Cardiac fibroblast (primary cell): ENCODE measurements at regions not wholly inside any gene's neighbourhood (a gene's known extent, or its start where the extent isn't known, plus 50 kb on each side); places are given as distances from the start of the nearest gene placed in this dataset.
"Not testable (repeated sequence)": the region's sequence is repeated elsewhere in the genome, so short reads cannot be mapped to it uniquely, and the experiment has no call there.

ENCODE experiments used
- DNase-seq, 2 donors: peaks; one replicate each; pipeline versions ENCODE4 v3.0.0 to v3.0.0-alpha.2; 2010; ENCODE audit warnings: low read depth in 2 of 2
- H3K4me3 ChIP-seq, 2 donors: replicated peaks in 1 of 2; 1 replicate in 1 of 2; 2 replicates in 1 of 2; pipeline ENCODE4 v1.5.1; 2011; ENCODE audit warnings: low read depth in 2 of 2, low read length in 2 of 2, mild to moderate bottlenecking in 2 of 2, moderate library complexity in 1 of 2
- CTCF ChIP-seq: IDR thresholded peaks from one replicate; pipeline ENCODE4 v1.5.1; 2011; ENCODE audit warnings: low read depth, mild to moderate bottlenecking, low read length, inconsistent platforms

GRCh38 chr5:125075567-125075966 lies 329.1 kb upstream of the ZNF608 start:
- DNase-seq: no peak
- TF ChIP-seq CTCF: no peak
- no peak overlapping the region for H3K4me3 ChIP-seq

GRCh38 chr5:125079028-125079427 lies 332.6 kb upstream of the ZNF608 start:
- not testable (repeated sequence) for H3K4me3 ChIP-seq

DNA sequence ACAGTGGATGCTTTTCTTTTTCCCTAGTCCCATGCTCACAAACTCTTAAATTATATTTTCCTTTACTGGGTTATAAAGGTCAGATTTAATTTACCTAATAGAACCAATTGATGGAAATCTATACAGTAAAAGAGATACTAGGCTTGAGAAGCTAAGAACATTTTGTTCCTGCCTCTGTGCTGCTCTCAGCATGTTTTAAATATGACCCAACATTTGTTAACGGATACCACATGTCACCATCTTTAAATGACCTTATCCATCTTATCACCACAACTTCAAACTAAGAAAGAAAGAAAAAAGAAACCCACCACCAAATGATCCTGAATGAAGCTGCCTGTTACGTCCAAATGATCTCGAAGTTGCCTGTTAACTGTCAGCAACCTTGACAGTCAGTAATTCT lies 334.7 kb upstream of the ZNF608 start:
- TF ChIP-seq CTCF: no peak
- H3K4me3 ChIP-seq: no peak overlapping the region
- DNase-seq: no peak

More at GRCh38 chr5:125079028-125079427, 332.6 kb upstream of the ZNF608 start:
- not testable (repeated sequence) for DNase-seq

DNA sequence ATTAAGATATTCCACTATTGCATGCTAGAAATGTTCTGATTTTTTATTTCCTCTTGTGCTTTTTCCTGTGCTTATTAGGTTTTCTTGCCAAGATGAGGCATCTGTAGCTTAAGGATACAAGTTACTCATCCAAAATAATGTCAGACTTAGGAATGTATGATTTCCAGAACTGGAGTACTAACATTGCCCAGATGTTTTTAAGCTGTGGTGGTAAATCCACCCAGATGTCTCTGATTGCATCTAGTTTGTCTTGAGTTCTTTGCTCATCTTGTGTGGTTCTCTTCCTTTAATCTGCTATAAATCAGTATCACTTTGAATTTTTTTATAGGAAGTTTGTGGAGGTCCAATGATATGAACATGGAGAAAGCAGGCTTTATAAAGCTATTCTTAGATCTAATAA lies 337.5 kb upstream of the ZNF608 start:
- no peak for TF ChIP-seq CTCF
- H3K4me3 ChIP-seq: no peak overlapping the region
- peak; percentile 81 to 92 for DNase-seq

- DNase-seq: no peak
- no peak for TF ChIP-seq CTCF
These were observed 339.5 kb upstream of the ZNF608 start for GRCh38 chr5:125085797-125086505.

GRCh38 chr5:125088522-125089105 lies 342.2 kb upstream of the ZNF608 start:
- TF ChIP-seq CTCF: no peak

More at GRCh38 chr5:125085797-125086505, 339.5 kb upstream of the ZNF608 start:
- no peak overlapping the region for H3K4me3 ChIP-seq

GRCh38 chr5:125092138-125092537 lies 345.7 kb upstream of the ZNF608 start:
- DNase-seq, H3K4me3 ChIP-seq: not testable (repeated sequence)

More at GRCh38 chr5:125088522-125089105, 342.2 kb upstream of the ZNF608 start:
- H3K4me3 ChIP-seq: no peak overlapping the region
- DNase-seq: no peak

DNA sequence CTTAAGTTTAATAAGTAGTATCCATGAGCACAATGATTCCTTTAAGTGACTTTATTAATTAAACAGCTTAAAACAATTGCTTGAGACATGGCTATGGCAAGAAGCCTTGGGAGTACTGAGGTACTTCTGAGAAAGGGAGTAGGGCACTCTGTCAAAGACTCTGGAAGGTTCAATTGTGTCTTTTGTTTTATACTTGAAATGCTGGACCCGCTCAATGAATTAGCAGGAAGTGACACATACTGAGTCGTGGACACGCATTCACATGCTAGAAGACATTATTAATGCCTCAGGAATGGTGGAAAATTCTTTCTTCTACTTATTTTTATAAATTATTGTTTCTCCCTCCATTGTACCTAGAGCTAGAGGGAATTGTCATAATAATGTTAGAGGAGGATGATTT lies 347.3 kb upstream of the ZNF608 start:
- peak; percentile 77 to 97 for DNase-seq
- no peak for TF ChIP-seq CTCF
- H3K4me3 ChIP-seq: no peak overlapping the region
